ENCODE measurements at regions not wholly inside any gene's neighbourhood (a gene's known extent, or its start where the extent isn't known, plus 50 kb on each side); places are given as distances from the start of the nearest gene placed in this dataset.
A peak's percentile ranks its signal among the peaks of the same experiment; 100 is the strongest.

GRCh38 chr2:176418768-176419167 lies 149.5 kb downstream of the MTX2 start:
- Histone ChIP-seq H3F3A (ENCODE audit: insufficient read depth, low read depth) (no peaks in the 10 kb centered on the region), H3K4me2 (no peak overlapping the region), H3K79me2 (ENCODE audit: low read depth) (no peaks in the 10 kb centered on the region), H3K4me1 (replicated peaks; ENCODE audit: insufficient read depth) (no peaks in the 10 kb centered on the region), H3K9me3 (ENCODE audit: insufficient read depth, low read depth) (no peaks in the 10 kb centered on the region), H3K4me3 (no peak overlapping the region), H3K27ac (no peak overlapping the region), H2AFZ (no peak overlapping the region), H3K27me3 (ENCODE audit: insufficient read depth, low read depth) (no peaks in the 10 kb centered on the region), H4K20me1 (ENCODE audit: insufficient read depth) (no peaks in the 10 kb centered on the region), H3K36me3 (ENCODE audit: low read depth) (no peaks in the 10 kb centered on the region), H3K9me2 (ENCODE audit: insufficient read depth) (peaks cover 6% of the 10 kb centered on the region; the same call in 1 of the 2 replicates)
- no peak for TF ChIP-seq EZH2 (IDR thresholded peaks at IDR 0.05; ENCODE audit: low read depth)
- TF ChIP-seq, protein P1, sequence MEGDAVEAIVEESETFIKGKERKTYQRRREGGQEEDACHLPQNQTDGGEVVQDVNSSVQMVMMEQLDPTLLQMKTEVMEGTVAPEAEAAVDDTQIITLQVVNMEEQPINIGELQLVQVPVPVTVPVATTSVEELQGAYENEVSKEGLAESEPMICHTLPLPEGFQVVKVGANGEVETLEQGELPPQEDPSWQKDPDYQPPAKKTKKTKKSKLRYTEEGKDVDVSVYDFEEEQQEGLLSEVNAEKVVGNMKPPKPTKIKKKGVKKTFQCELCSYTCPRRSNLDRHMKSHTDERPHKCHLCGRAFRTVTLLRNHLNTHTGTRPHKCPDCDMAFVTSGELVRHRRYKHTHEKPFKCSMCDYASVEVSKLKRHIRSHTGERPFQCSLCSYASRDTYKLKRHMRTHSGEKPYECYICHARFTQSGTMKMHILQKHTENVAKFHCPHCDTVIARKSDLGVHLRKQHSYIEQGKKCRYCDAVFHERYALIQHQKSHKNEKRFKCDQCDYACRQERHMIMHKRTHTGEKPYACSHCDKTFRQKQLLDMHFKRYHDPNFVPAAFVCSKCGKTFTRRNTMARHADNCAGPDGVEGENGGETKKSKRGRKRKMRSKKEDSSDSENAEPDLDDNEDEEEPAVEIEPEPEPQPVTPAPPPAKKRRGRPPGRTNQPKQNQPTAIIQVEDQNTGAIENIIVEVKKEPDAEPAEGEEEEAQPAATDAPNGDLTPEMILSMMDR (conservative IDR thresholded peaks at IDR 0.05): no peak
- intact Hi-C loops (cut with micrococcal nuclease; ENCODE audit: unreplicated experiment): no loop called here
- POLR2A ChIA-PET (ENCODE audit: unreplicated experiment): no interaction called here
- no TSS peak for BruUV-seq (replicated peaks)
- CTCF ChIA-PET: no interaction called here
- no peak for DNase-seq

DNA sequence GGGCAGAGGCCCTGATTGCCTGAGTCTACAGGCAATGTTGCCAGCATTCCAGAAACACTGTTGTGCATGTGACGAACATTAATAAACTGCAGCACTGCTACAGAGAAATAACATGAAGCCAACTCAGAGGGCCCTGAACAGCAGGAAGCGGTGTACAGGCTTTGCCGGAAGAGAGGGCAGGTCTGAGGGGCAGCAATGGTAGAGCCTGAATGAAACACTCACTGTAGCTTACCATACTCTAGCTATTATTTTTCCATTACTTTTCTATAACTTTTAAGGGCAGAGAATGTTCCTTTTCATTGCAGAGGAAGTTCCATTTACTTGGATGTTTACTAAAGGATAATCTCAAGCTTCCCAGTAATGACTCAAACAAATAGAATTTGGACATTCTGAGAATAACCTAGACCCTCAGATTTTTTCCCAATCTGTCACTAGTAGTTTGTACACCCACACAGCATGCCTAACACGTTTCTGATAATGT lies 150.4 kb downstream of the MTX2 start:
- no peaks in the 10 kb centered on the region for H3F3A ChIP-seq (ENCODE audit: insufficient read depth, low read depth)
- H2AFZ ChIP-seq: no peak overlapping the region
- TF ChIP-seq, protein P1 (conservative IDR thresholded peaks at IDR 0.05): no peak
- no peak for TF ChIP-seq EZH2 (IDR thresholded peaks at IDR 0.05; ENCODE audit: low read depth)
- H3K9me3 ChIP-seq (ENCODE audit: insufficient read depth, low read depth): no peaks in the 10 kb centered on the region
- intact Hi-C loops (cut with micrococcal nuclease; ENCODE audit: unreplicated experiment): no loop called here
- no peak overlapping the region for H3K4me3 ChIP-seq
- POLR2A ChIA-PET (ENCODE audit: unreplicated experiment): no interaction called here
- H4K20me1 ChIP-seq (ENCODE audit: insufficient read depth): no peaks in the 10 kb centered on the region
- no peaks in the 10 kb centered on the region for H3K36me3 ChIP-seq (ENCODE audit: low read depth)
- H3K27ac ChIP-seq: no peak overlapping the region
- no peak for DNase-seq
- CTCF ChIA-PET: no interaction called here
- H3K27me3 ChIP-seq (ENCODE audit: insufficient read depth, low read depth): no peaks in the 10 kb centered on the region
- BruUV-seq (replicated peaks): no TSS peak
- no peaks in the 10 kb centered on the region for H3K79me2 ChIP-seq (ENCODE audit: low read depth)
- H3K4me2 ChIP-seq: no peak overlapping the region
- 0 out of 2 replicates have a peak, but pooled peaks cover 4% of the 10 kb centered on the region for H3K9me2 ChIP-seq (ENCODE audit: insufficient read depth)
- H3K4me1 ChIP-seq (replicated peaks; ENCODE audit: insufficient read depth): no peaks in the 10 kb centered on the region

- no peak overlapping the region for H2AFZ ChIP-seq
- H3K36me3 ChIP-seq (ENCODE audit: low read depth): no peaks in the 10 kb centered on the region
- no peaks in the 10 kb centered on the region for H3K4me1 ChIP-seq (replicated peaks; ENCODE audit: insufficient read depth)
- H4K20me1 ChIP-seq (ENCODE audit: insufficient read depth): no peaks in the 10 kb centered on the region
- POLR2A ChIA-PET (ENCODE audit: unreplicated experiment): no interaction called here
- CTCF ChIA-PET: interaction anchor here (0.9 kb wide), 1 partner anchor 232 kb away, joined by 6 read pairs; no protein-coding TSS in a partner anchor
- no peaks in the 10 kb centered on the region for H3K79me2 ChIP-seq (ENCODE audit: low read depth)
- no peak overlapping the region for H3K4me3 ChIP-seq
- H3K9me3 ChIP-seq (ENCODE audit: insufficient read depth, low read depth): no peaks in the 10 kb centered on the region
- no TSS peak for BruUV-seq (replicated peaks)
- no peaks in the 10 kb centered on the region for H3K27me3 ChIP-seq (ENCODE audit: insufficient read depth, low read depth)
- intact Hi-C loops (cut with micrococcal nuclease; ENCODE audit: unreplicated experiment): no loop called here
- no peak overlapping the region for H3K4me2 ChIP-seq
- H3K9me2 ChIP-seq (ENCODE audit: insufficient read depth): 0 out of 2 replicates have a peak, but pooled peaks cover 6% of the 10 kb centered on the region
- DNase-seq: peak in 1 of 2 experiments; percentile 12
- no peak overlapping the region for H3K27ac ChIP-seq
- no peaks in the 10 kb centered on the region for H3F3A ChIP-seq (ENCODE audit: insufficient read depth, low read depth)
- TF ChIP-seq, protein P1 (conservative IDR thresholded peaks at IDR 0.05): no peak
- no peak for TF ChIP-seq EZH2 (IDR thresholded peaks at IDR 0.05; ENCODE audit: low read depth)
Measured at GRCh38 chr2:176421297-176422050, 152.2 kb downstream of the MTX2 start.

All from PC-9 (cell line).